GM18499 (cell line): ENCODE measurements at regions not wholly inside any gene's neighbourhood (a gene's known extent, or its start where the extent isn't known, plus 50 kb on each side); places are given as distances from the start of the nearest gene placed in this dataset.

ENCODE experiments used
- ATAC-seq: cut with Tn5 transposase; IDR thresholded peaks from one replicate; pipeline ENCODE4 v1.9.1; 2021; ENCODE audit warnings: moderate number of reproducible peaks; ENCODE audit not compliant: insufficient read depth, unreplicated experiment

- no peak for ATAC-seq
These were observed 252.6 kb downstream of the BRD1 start for GRCh38 chr22:49574881-49575702.

- ATAC-seq = no peak
These were observed 253.3 kb downstream of the BRD1 start for GRCh38 chr22:49574205-49574880.

GRCh38 chr22:49573109-49573765, 254.4 kb downstream of the BRD1 start:
- ATAC-seq = no peak

GRCh38 chr22:49571326-49571725, 256.3 kb downstream of the BRD1 start:
- no peak for ATAC-seq

GRCh38 chr22:49570032-49570848, 257.4 kb downstream of the BRD1 start:
- ATAC-seq = no peak

GRCh38 chr22:49569286-49570031, 258.2 kb downstream of the BRD1 start:
- no peak for ATAC-seq

- no peak for ATAC-seq
These were observed 258.9 kb downstream of the BRD1 start for GRCh38 chr22:49568751-49569285.

- no peak for ATAC-seq
These were observed 259.5 kb downstream of the BRD1 start for GRCh38 chr22:49567899-49568750.

- ATAC-seq = no peak
These were observed 261.0 kb downstream of the BRD1 start for GRCh38 chr22:49566693-49567092.

GRCh38 chr22:49566141-49566541, 261.5 kb downstream of the BRD1 start:
- ATAC-seq = no peak

GRCh38 chr22:49565516-49565855, 262.2 kb downstream of the BRD1 start:
- ATAC-seq = no peak

- ATAC-seq = no peak
These were observed 262.8 kb downstream of the BRD1 start for GRCh38 chr22:49564666-49565515.

GRCh38 chr22:49564054-49564453, 263.6 kb downstream of the BRD1 start:
- no peak for ATAC-seq

GRCh38 chr22:49562685-49563249, 264.9 kb downstream of the BRD1 start:
- no peak for ATAC-seq

- ATAC-seq = no peak
These were observed 265.7 kb downstream of the BRD1 start for GRCh38 chr22:49561976-49562375.

- ATAC-seq = no peak
These were observed 266.3 kb downstream of the BRD1 start for GRCh38 chr22:49561338-49561737.

- no peak for ATAC-seq
These were observed 272.1 kb downstream of the BRD1 start for GRCh38 chr22:49555526-49555925.
